ENCODE measurements at regions not wholly inside any gene's neighbourhood (a gene's known extent, or its start where the extent isn't known, plus 50 kb on each side); places are given as distances from the start of the nearest gene placed in this dataset.

DNA sequence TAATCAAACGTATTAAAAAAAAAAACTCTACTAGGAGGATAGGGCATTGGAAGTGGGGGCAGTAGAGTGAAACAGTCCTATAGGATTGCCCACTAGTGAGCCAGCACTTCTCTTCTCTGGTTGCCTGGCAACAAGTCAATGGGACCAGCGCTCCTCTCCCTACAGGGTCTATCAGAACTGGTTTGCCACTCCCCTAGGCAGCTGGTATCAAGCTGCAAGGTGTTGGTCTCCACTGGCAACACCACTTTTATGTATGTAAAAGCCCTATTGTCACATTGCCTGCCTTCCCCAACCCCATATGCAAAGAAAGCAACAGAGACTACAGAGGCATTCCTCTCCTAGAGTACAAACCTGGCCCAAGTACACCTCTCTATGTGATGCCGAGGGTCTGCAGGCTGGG lies 166.9 kb upstream of the MCHR2 start:
- Histone ChIP-seq H2AFZ (ENCODE audit: low read depth, low read length) (no peak overlapping the region), H3K27me3 (ENCODE audit: insufficient read depth, low read length) (no peaks in the 10 kb centered on the region), H3K9me3 (ENCODE audit: low read length) (no peaks in the 10 kb centered on the region), H3K4me1 (ENCODE audit: insufficient read depth, low read length) (peaks cover 4% of the 10 kb centered on the region), H3K4me3 (ENCODE audit: low read length) (no peak overlapping the region), H3K36me3 (ENCODE audit: insufficient read depth, low read length) (no peaks in the 10 kb centered on the region)

DNA sequence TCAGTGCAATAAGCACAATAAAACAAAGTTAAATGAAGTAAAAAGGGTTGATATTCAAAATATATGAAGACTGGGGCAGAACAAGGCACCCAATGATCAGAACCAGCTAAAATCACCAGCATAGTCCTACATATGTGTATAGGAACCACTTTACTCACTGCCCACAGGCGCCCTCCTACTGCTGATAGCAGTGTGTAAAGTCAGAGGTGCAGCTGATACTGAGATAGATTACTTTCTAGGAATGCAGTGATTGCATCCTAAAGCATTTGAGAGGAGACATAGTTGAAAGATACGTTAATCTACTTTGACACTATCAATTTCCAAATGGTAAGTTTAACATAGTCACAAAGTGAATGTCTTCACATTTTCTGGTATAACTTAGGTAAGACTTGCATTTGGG lies 161.1 kb upstream of the MCHR2 start:
- Histone ChIP-seq H3K36me3 (ENCODE audit: insufficient read depth, low read length) (no peaks in the 10 kb centered on the region), H3K9me3 (ENCODE audit: low read length) (no peaks in the 10 kb centered on the region), H2AFZ (ENCODE audit: low read depth, low read length) (no peak overlapping the region), H3K4me3 (ENCODE audit: low read length) (no peak overlapping the region), H3K4me1 (ENCODE audit: insufficient read depth, low read length) (no peaks in the 10 kb centered on the region), H3K27me3 (ENCODE audit: insufficient read depth, low read length) (no peaks in the 10 kb centered on the region)

DNA sequence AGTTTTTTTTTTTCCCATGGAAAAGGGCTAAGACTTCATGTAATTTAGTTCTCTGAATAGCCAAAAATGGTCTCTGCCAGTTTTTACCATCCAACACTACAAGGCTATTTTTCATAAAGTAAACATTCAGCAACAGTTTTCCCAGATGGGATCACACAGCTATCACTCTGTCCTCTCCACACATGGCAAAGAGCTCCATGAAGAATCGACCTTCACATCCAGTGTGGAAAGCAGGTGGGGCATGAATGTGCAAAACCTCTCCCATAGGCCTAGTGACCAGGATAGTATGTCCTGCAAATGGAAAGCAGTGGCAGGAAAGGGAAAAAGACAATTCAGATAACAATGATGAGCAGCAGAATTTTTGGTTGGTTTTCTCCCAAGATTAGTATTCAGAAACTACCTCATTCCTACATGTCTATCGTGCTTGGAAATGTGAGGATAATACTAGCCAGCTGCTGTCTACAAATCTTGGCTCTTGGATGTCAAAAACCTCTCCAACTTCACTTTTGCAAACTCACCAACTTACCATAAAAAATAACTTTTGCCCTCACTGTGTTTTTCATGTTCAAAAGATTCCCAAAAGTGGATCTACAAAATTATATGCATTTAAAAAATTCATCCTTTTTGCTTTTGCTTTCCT lies 159.7 kb upstream of the MCHR2 start:
- no peak overlapping the region for H3K4me3 ChIP-seq (ENCODE audit: low read length)
- H3K27me3 ChIP-seq (ENCODE audit: insufficient read depth, low read length), result no peaks in the 10 kb centered on the region
- no peaks in the 10 kb centered on the region for H3K36me3 ChIP-seq (ENCODE audit: insufficient read depth, low read length)
- H3K9me3 ChIP-seq (ENCODE audit: low read length), result no peaks in the 10 kb centered on the region
- H2AFZ ChIP-seq (ENCODE audit: low read depth, low read length), result no peak overlapping the region
- no peaks in the 10 kb centered on the region for H3K4me1 ChIP-seq (ENCODE audit: insufficient read depth, low read length)

DNA sequence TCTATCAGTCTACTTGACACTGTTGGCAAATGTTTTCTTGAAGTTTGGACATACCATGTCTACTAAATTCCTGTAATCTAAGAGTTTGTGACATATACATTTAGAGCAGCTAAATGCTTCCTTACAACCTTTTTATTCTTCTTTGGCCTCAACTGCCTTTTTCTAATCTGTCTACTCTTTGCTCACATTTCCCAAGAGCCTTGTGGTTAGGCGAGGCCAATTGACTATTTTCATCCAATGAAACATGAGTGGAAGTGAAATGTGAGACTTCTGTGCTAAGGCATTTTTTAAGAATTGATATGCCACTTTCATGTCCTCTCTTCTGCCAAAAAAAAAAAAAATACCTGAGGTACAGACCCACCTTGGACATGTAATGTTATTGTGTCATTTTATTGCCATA lies 158.2 kb upstream of the MCHR2 start:
- H3K27me3 ChIP-seq (ENCODE audit: insufficient read depth, low read length), result no peaks in the 10 kb centered on the region
- no peaks in the 10 kb centered on the region for H3K36me3 ChIP-seq (ENCODE audit: insufficient read depth, low read length)
- no peaks in the 10 kb centered on the region for H3K4me1 ChIP-seq (ENCODE audit: insufficient read depth, low read length)
- no peak overlapping the region for H3K4me3 ChIP-seq (ENCODE audit: low read length)
- no peak overlapping the region for H2AFZ ChIP-seq (ENCODE audit: low read depth, low read length)
- H3K9me3 ChIP-seq (ENCODE audit: low read length), result no peaks in the 10 kb centered on the region

DNA sequence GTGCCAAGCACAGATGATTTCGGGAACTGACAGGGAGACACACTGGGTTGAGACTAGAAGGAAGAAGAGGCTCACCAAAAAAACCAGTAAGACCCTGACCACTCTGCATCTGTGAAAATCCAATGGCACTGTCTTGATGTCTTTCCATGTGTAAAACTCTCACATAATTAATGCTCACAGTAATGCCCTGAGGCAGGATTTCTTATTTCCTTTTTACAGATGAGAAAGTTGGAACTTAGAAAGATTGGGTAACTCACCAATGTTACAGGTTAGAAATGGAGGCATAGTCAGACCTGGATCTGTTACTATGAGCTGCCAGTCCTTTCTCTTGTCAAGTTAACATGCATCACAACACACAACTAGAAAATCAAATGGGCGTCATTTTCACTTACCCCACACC lies 151.0 kb upstream of the MCHR2 start:
- Histone ChIP-seq H3K27me3 (ENCODE audit: insufficient read depth, low read length) (no peaks in the 10 kb centered on the region), H2AFZ (ENCODE audit: low read depth, low read length) (no peak overlapping the region), H3K4me3 (ENCODE audit: low read length) (no peak overlapping the region), H3K4me1 (ENCODE audit: insufficient read depth, low read length) (no peaks in the 10 kb centered on the region), H3K9me3 (ENCODE audit: low read length) (no peaks in the 10 kb centered on the region), H3K36me3 (ENCODE audit: insufficient read depth, low read length) (no peaks in the 10 kb centered on the region)

DNA sequence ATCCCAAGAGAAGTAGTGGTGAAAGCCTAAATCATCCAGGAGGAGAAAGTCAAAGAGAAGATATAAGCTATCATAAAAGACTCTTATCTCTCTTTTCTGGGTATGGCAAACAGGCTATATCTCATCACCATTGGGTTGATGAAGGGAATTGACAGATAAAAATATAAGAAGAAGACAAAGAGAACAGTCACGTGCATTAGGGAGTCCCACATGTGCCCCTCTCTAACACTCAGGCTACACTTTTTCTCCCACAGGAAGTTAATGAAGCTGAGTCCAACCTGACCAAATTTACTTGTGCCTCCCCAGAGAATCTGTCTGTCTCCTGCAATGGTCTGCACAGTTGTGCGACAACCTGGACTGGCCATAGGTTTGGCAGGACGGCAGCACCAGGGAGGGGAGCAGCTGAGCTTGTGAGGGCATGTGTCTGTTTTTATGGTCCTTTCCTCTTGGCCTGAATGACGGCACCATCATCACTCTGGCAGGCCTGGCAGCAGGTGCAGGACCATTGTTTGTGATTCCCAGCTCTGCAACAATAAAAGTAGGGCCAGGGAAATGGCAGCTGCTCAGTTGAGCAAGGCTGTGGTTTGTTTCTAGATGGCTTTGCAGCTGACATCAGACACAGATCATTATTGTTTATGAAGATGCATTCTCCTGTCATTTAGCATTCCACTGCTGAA lies 144.5 kb upstream of the MCHR2 start:
- no peaks in the 10 kb centered on the region for H3K27me3 ChIP-seq (ENCODE audit: insufficient read depth, low read length)
- H3K36me3 ChIP-seq (ENCODE audit: insufficient read depth, low read length), result no peaks in the 10 kb centered on the region
- H3K4me3 ChIP-seq (ENCODE audit: low read length), result no peak overlapping the region
- no peaks in the 10 kb centered on the region for H3K4me1 ChIP-seq (ENCODE audit: insufficient read depth, low read length)
- H3K9me3 ChIP-seq (ENCODE audit: low read length), result no peaks in the 10 kb centered on the region
- H2AFZ ChIP-seq (ENCODE audit: low read depth, low read length), result no peak overlapping the region

DNA sequence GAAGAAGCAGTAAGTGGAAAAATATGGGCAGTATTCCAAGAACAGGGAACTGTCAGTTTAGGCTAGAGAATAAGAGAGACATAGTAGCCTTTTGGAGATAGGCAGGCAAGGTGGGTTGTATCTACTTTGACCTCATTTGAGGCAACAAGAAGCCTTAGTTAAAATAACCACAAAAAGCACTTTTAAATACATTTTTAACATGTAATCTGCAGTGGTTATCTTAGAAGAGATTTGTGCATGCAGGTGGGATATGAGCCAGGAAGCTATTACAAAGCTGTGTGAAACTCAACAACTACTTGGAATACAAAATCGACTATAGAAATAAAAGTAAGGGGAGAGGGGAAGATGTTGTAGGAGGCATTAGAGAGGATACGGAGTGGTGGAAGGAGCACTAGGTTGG lies 143.7 kb upstream of the MCHR2 start:
- no peaks in the 10 kb centered on the region for H3K9me3 ChIP-seq (ENCODE audit: low read length)
- no peaks in the 10 kb centered on the region for H3K4me1 ChIP-seq (ENCODE audit: insufficient read depth, low read length)
- H3K27me3 ChIP-seq (ENCODE audit: insufficient read depth, low read length), result no peaks in the 10 kb centered on the region
- H3K4me3 ChIP-seq (ENCODE audit: low read length), result no peak overlapping the region
- H3K36me3 ChIP-seq (ENCODE audit: insufficient read depth, low read length), result no peaks in the 10 kb centered on the region
- no peak overlapping the region for H2AFZ ChIP-seq (ENCODE audit: low read depth, low read length)

DNA sequence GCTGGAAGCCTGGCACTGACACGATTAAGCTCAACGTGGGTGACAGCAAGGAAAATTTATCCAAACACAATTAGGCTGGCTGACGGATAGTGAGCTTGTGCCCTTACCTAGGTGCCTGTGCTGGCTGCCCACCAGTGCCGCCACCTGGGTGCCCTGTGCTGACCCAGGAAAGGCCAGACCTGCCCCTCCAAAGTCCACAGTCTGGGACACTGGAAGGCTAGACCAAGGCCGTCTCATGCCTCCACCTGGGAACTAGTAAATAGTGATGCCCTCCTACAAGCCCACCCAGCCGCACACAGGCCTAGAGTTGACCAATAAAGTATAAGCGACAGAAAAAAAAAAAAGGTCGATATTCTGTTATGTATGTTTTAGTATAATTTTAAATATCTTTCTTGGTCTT lies 142.6 kb upstream of the MCHR2 start:
- Histone ChIP-seq H2AFZ (ENCODE audit: low read depth, low read length) (no peak overlapping the region), H3K4me3 (ENCODE audit: low read length) (no peak overlapping the region), H3K27me3 (ENCODE audit: insufficient read depth, low read length) (no peaks in the 10 kb centered on the region), H3K9me3 (ENCODE audit: low read length) (no peaks in the 10 kb centered on the region), H3K4me1 (ENCODE audit: insufficient read depth, low read length) (no peaks in the 10 kb centered on the region), H3K36me3 (ENCODE audit: insufficient read depth, low read length) (no peaks in the 10 kb centered on the region)

DNA sequence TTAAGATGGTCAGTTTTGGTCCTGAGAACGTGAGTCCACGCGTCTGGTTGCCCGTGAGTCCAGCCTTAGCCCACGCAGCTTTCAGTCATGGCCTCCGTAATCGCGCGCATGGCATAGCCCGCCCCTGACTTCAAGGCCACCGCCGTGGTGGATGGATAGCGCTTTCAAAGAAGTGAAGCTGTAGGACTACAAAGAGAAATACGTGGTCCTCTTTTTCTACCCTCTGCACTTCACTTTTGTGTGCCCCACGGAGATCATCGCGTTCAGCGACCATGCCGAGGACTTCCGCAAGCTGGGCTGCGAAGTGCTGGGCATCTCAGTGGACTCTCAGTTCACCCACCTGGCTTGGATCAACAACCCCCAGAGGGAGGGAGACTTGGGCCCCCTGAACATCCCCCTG lies 142.0 kb upstream of the MCHR2 start:
- Histone ChIP-seq H3K4me3 (ENCODE audit: low read length) (no peak overlapping the region), H3K9me3 (ENCODE audit: low read length) (no peaks in the 10 kb centered on the region)

DNA sequence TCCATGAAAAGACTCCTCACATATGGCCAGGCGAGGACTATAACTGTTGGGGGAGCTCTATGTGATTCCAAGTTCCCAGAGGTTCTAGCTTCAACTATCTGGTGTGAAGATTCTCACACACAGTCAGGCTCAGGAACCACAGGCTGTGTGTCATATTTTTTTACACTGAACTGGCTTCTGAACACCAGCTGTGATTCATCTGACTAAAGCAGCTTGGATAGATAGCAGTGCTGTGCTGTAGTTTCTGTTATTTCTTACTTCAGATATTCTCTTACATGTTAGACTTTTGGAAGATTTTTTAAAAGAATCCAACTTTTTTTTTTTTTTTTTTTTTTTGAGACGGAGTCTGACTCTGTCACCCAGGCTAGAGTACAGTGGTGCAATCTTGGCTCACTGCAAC lies 140.7 kb upstream of the MCHR2 start:
- H3K4me1 ChIP-seq (ENCODE audit: insufficient read depth, low read length), result no peaks in the 10 kb centered on the region
- H3K9me3 ChIP-seq (ENCODE audit: low read length), result no peaks in the 10 kb centered on the region
- no peak overlapping the region for H3K4me3 ChIP-seq (ENCODE audit: low read length)
- no peaks in the 10 kb centered on the region for H3K27me3 ChIP-seq (ENCODE audit: insufficient read depth, low read length)
- no peak overlapping the region for H2AFZ ChIP-seq (ENCODE audit: low read depth, low read length)
- H3K36me3 ChIP-seq (ENCODE audit: insufficient read depth, low read length), result no peaks in the 10 kb centered on the region

More for the DNA sequence above, 142.0 kb upstream of the MCHR2 start:
- Histone ChIP-seq H3K4me1 (ENCODE audit: insufficient read depth, low read length) (no peaks in the 10 kb centered on the region), H3K36me3 (ENCODE audit: insufficient read depth, low read length) (no peaks in the 10 kb centered on the region), H3K27me3 (ENCODE audit: insufficient read depth, low read length) (no peaks in the 10 kb centered on the region), H2AFZ (ENCODE audit: low read depth, low read length) (no peak overlapping the region)

DNA sequence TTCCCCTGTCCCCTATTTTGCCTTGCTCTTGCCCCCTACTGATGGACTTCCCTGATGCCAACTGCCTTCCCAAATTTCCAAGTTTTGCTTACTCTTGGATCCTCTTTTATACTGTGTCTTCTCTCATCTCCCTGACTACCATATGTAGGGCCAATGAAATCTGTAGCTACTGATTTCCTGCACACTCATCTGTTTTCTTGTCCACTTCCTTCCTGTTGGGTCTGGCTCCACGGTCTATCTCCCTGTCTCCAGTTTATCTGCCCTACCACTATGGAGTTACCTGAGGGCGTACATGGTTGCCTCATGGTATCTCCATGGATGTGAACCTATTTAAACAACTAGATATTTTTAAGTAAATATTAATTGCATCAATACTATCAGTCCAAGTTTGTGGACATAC lies 140.3 kb upstream of the MCHR2 start:
- H3K4me3 ChIP-seq (ENCODE audit: low read length), result no peak overlapping the region
- H3K36me3 ChIP-seq (ENCODE audit: insufficient read depth, low read length), result no peaks in the 10 kb centered on the region
- H3K4me1 ChIP-seq (ENCODE audit: insufficient read depth, low read length), result no peaks in the 10 kb centered on the region
- no peaks in the 10 kb centered on the region for H3K27me3 ChIP-seq (ENCODE audit: insufficient read depth, low read length)
- H3K9me3 ChIP-seq (ENCODE audit: low read length), result no peaks in the 10 kb centered on the region
- no peak overlapping the region for H2AFZ ChIP-seq (ENCODE audit: low read depth, low read length)

DNA sequence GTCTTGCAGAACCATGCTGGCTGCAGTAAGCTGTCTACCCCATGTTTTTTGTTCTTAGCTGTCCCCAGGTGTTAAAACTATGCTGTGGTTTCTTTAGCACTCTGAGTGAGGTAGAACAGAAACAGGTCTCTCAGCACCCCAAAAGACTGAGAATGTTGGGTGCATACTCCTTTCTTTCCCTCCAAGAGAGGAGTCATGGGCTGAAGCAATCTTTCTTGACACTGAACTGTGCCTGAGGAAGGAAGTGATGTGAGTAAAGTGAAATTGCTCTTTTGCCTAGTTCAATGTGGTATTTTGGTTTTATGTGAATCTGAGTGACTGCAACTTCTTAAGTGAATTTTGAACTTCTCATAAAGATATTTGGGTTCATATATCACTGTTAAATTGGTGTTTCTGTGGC lies 138.0 kb upstream of the MCHR2 start:
- no peaks in the 10 kb centered on the region for H3K9me3 ChIP-seq (ENCODE audit: low read length)
- no peak overlapping the region for H3K4me3 ChIP-seq (ENCODE audit: low read length)
- H3K36me3 ChIP-seq (ENCODE audit: insufficient read depth, low read length), result no peaks in the 10 kb centered on the region
- no peaks in the 10 kb centered on the region for H3K4me1 ChIP-seq (ENCODE audit: insufficient read depth, low read length)
- peaks cover 3% of the 10 kb centered on the region for H3K27me3 ChIP-seq (ENCODE audit: insufficient read depth, low read length)
- H2AFZ ChIP-seq (ENCODE audit: low read depth, low read length), result no peak overlapping the region

DNA sequence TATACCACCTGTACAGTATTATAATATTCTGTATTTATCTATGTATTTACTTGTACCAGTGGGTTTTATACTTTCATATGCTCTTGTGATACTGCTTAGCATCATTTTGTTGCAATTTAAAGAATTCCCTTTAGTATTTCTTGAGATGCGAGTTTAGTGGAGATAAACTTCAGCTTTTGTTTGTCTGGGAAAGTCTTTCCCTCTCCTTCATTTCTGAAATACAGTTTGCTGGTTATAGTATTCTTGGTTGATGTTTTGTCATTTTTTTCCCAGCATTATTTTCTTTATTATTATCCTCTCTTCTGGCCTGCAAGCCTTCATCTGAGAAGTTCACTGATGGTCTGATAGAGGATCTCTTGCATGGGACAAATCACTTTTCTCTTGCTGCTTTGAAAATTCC lies 136.6 kb upstream of the MCHR2 start:
- H3K27me3 ChIP-seq (ENCODE audit: insufficient read depth, low read length), result peaks cover 3% of the 10 kb centered on the region
- no peaks in the 10 kb centered on the region for H3K4me1 ChIP-seq (ENCODE audit: insufficient read depth, low read length)
- H3K36me3 ChIP-seq (ENCODE audit: insufficient read depth, low read length), result no peaks in the 10 kb centered on the region
- no peak overlapping the region for H3K4me3 ChIP-seq (ENCODE audit: low read length)
- H2AFZ ChIP-seq (ENCODE audit: low read depth, low read length), result no peak overlapping the region
- H3K9me3 ChIP-seq (ENCODE audit: low read length), result no peaks in the 10 kb centered on the region
